SK-N-SH (cell line): ENCODE measurements at regions not wholly inside any gene's neighbourhood (a gene's known extent, or its start where the extent isn't known, plus 50 kb on each side); places are given as distances from the start of the nearest gene placed in this dataset.

Experiments
- CHD2 ChIP-seq: fragments of 150-350 bp; IDR thresholded peaks from 2 replicates; pipeline ENCODE4 v1.6.1; 2018; ENCODE audit warnings: low read length; ENCODE audit not compliant: partially characterized antibody
- CTCF ChIP-seq: fragments of 200-600 bp; sonication (generic); IDR thresholded peaks from 2 replicates; pipeline ENCODE4 v1.6.1; 2017; ENCODE audit warnings: antibody characterized with exemption, mild to moderate bottlenecking, moderate library complexity
- EZH2phosphoT487 ChIP-seq: fragments of 200-600 bp; sonication (generic); IDR thresholded peaks from 2 replicates; pipeline ENCODE4 v1.6.1; 2017; ENCODE audit warnings: low read depth, mixed run types, mild to moderate bottlenecking, antibody characterized with exemption, moderate library complexity, borderline replicate concordance
- RAD21 ChIP-seq: IDR thresholded peaks from 2 replicates; pipeline ENCODE4 v1.6.1; 2012; ENCODE audit warnings: mild to moderate bottlenecking, low read length
- TEAD4 ChIP-seq: IDR thresholded peaks from 2 replicates; pipeline ENCODE4 v1.4.0; 2012; ENCODE audit warnings: mild to moderate bottlenecking, borderline replicate concordance; ENCODE audit not compliant: insufficient read depth

GRCh38 chr3:154987846-154988245, 92.3 kb upstream of the MME start:
- TF ChIP-seq EZH2phosphoT487 (no peak), CTCF (no peak), CHD2 (no peak), RAD21 (no peak), TEAD4 (no peak)
